ENCODE measurements at regions not wholly inside any gene's neighbourhood (a gene's known extent, or its start where the extent isn't known, plus 50 kb on each side); places are given as distances from the start of the nearest gene placed in this dataset.

DNA sequence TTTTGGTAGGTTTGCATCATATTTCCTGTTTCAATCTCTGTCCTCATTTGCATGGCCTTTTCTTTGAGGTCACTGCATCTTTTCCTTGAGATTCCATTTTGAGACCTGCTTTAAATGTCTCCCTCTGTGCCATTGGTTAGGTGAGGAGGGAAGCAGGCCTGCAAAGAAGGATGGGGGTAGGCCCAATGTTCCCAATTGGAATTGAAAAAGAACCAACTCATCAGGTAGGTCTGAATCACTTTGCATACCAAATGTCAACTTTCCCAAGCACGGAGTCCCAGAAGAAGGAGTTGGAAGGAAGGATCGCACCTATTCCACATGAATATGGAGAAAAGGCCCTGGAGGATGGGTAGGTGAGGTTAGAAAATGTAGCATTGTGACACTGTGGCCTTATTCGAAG lies 318.5 kb downstream of the BLID start:
- TF ChIP-seq, protein P1, sequence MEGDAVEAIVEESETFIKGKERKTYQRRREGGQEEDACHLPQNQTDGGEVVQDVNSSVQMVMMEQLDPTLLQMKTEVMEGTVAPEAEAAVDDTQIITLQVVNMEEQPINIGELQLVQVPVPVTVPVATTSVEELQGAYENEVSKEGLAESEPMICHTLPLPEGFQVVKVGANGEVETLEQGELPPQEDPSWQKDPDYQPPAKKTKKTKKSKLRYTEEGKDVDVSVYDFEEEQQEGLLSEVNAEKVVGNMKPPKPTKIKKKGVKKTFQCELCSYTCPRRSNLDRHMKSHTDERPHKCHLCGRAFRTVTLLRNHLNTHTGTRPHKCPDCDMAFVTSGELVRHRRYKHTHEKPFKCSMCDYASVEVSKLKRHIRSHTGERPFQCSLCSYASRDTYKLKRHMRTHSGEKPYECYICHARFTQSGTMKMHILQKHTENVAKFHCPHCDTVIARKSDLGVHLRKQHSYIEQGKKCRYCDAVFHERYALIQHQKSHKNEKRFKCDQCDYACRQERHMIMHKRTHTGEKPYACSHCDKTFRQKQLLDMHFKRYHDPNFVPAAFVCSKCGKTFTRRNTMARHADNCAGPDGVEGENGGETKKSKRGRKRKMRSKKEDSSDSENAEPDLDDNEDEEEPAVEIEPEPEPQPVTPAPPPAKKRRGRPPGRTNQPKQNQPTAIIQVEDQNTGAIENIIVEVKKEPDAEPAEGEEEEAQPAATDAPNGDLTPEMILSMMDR (IDR thresholded peaks at IDR 0.05; ENCODE audit: control insufficient read depth, insufficient read depth, low read depth, low read length, missing control alignments), result no peak
- H3K4me3 ChIP-seq (ENCODE audit: control insufficient read depth, low read depth, low read length), result no peak overlapping the region
- DNase-seq (ENCODE audit: low read depth), result no peak

DNA sequence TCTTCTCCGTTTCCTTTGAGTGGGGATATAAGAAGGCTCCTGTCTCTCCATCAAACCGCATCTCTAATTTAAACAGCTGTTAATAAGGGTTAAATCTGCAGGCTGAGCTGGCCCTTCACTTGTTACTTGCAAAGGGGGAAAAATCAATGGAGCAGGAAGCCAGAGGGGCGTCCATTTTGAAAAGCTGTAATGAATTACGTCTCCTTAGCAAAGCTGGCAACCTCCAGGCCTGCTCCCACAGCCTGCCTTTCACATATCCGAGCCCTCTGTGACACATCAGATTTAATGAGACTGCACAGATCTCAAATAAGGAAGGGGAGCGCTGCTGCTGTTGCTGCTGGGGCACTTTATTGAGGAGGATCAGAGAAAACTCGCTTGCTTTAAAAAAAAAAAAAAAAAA lies 320.8 kb downstream of the BLID start:
- H3K4me3 ChIP-seq (ENCODE audit: control insufficient read depth, low read depth, low read length), result no peak overlapping the region
- TF ChIP-seq, protein P1 (IDR thresholded peaks at IDR 0.05; ENCODE audit: control insufficient read depth, insufficient read depth, low read depth, low read length, missing control alignments), result no peak
- DNase-seq (ENCODE audit: low read depth), result no peak

DNA sequence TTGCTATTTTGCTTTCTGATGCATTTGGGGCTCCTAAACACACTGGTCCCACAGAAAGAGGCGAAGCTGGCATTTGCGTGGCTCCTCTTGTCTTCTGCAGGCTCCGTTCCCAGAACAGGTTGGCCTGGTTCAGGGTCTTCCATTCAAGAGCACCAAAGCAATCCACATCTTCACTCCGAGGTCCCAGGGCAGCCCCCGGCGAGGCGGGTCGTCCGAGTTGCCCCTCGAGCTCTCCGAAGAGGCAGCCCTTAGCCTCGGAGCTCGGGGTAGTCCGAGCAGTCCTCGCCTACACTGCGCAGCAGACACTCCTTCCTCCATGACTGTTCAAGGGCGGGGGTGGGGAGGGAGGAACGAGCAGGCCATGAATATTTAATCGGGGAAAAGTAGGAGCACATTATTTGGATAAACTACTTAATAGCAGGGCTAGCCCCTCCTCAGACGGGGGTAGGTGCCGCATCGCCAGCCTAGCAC lies 321.3 kb downstream of the BLID start:
- no peak for DNase-seq (ENCODE audit: low read depth)
- H3K4me3 ChIP-seq (ENCODE audit: control insufficient read depth, low read depth, low read length), result no peak overlapping the region
- TF ChIP-seq, protein P1 (IDR thresholded peaks at IDR 0.05; ENCODE audit: control insufficient read depth, insufficient read depth, low read depth, low read length, missing control alignments), result no peak

DNA sequence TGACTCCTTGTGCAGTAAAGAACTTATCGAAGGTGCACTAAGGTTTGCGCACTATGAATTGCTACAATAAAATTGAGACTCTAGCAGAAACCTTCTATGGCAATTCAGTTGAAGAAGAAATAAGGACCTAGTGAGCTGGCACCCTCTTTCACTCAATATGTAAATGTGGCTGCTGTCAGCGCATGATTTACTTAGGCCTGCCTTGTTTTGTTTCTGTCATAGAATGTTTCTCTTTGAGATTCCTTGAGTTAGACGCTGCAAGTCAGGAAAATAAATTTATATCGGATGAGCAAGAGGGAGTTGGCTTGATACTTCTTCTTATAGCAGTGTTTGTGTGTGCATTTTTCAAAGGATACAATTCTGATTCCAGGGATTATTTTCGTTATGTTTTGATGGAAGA lies 322.1 kb downstream of the BLID start:
- TF ChIP-seq, protein P1 (IDR thresholded peaks at IDR 0.05; ENCODE audit: control insufficient read depth, insufficient read depth, low read depth, low read length, missing control alignments), result no peak
- no peak overlapping the region for H3K4me3 ChIP-seq (ENCODE audit: control insufficient read depth, low read depth, low read length)
- no peak for DNase-seq (ENCODE audit: low read depth)

DNA sequence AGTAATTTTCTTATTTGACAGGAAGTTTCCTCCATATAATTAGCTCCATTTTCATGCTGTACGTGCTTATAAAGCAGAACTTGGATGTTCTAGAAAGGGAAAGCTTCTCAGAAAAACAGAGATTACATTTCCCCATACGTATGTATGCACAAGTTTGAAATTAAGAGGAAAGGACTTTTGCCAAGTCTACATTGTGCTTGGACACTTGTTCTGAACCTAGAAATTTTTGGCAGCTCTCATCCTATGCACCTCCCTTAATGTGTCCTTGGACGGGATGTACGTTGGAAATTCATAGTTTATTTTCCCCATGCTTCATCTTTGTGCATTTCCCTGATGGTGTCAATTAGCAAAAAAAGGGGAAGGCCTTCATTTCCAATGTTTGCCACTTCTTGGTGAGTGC lies 322.7 kb downstream of the BLID start:
- no peak overlapping the region for H3K4me3 ChIP-seq (ENCODE audit: control insufficient read depth, low read depth, low read length)
- no peak for DNase-seq (ENCODE audit: low read depth)
- TF ChIP-seq, protein P1 (IDR thresholded peaks at IDR 0.05; ENCODE audit: control insufficient read depth, insufficient read depth, low read depth, low read length, missing control alignments), result no peak

DNA sequence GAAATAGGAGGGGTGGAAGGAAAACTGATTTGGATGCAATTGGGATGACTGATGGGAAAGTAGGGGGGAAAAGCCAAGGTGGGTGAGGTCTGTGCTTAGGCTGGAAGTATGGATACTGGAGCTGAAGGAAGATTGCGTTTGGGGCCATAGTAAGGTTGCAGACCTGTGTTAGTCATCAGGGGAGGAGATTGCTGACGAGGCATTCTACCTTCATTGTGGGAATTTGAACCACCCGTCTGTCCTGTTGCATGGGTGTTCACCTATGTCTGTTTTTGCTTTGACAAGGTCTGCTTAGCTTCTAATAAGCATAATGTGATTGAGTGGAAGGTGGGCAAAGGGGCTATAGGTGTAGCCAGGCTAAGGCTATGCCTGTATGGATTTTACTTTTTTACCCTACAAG lies 323.8 kb downstream of the BLID start:
- TF ChIP-seq, protein P1 (IDR thresholded peaks at IDR 0.05; ENCODE audit: control insufficient read depth, insufficient read depth, low read depth, low read length, missing control alignments), result no peak

DNA sequence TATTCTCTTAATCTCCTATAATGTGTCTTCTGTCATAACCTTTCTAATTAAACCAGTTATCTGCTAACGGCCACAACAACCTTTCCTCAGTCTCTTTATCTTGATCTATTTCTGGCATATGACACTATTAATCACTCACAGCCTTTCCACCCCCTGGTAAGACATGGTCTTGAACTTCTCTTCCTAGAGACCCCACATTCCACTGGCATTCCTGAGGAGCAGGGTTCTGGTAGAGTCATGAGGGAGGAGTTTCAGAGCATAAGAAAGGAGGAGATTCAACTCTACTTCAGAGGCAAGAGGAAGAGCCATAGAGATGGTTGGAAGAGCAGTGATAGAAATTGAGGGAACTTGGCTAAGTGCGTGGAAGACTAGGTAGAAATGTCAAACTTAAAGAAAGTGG lies 325.6 kb downstream of the BLID start:
- TF ChIP-seq, protein P1 (IDR thresholded peaks at IDR 0.05; ENCODE audit: control insufficient read depth, insufficient read depth, low read depth, low read length, missing control alignments), result no peak
- no peak for DNase-seq (ENCODE audit: low read depth)
- H3K4me3 ChIP-seq (ENCODE audit: control insufficient read depth, low read depth, low read length), result no peak overlapping the region

More for the DNA sequence above, 323.8 kb downstream of the BLID start:
- no peak overlapping the region for H3K4me3 ChIP-seq (ENCODE audit: control insufficient read depth, low read depth, low read length)
- no peak for DNase-seq (ENCODE audit: low read depth)
